ENCODE measurements at regions not wholly inside any gene's neighbourhood (a gene's known extent, or its start where the extent isn't known, plus 50 kb on each side); places are given as distances from the start of the nearest gene placed in this dataset.

DNA sequence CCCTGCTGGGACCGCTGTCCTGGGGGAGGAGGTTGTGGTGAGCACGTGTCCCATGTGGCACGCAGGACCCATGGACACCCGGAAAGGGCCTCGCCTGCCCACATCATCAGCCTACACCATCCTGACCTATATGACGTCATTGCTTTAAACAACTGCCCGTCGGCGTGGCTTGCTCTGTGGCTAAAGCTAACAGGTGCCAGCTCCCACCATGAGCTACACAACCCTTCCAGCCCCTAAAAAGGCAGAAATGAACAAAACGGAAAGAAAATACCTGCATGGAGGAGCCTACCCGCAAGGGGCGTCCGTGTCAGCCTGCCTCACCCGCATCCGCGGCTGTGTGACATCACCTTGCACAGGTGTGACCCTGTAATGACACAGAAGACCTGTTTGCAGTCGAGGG is 481.8 kb downstream of the BRD1 start:
- TF ChIP-seq EP300 (IDR thresholded peaks at IDR 0.05): no peak
- TF ChIP-seq, protein P1, sequence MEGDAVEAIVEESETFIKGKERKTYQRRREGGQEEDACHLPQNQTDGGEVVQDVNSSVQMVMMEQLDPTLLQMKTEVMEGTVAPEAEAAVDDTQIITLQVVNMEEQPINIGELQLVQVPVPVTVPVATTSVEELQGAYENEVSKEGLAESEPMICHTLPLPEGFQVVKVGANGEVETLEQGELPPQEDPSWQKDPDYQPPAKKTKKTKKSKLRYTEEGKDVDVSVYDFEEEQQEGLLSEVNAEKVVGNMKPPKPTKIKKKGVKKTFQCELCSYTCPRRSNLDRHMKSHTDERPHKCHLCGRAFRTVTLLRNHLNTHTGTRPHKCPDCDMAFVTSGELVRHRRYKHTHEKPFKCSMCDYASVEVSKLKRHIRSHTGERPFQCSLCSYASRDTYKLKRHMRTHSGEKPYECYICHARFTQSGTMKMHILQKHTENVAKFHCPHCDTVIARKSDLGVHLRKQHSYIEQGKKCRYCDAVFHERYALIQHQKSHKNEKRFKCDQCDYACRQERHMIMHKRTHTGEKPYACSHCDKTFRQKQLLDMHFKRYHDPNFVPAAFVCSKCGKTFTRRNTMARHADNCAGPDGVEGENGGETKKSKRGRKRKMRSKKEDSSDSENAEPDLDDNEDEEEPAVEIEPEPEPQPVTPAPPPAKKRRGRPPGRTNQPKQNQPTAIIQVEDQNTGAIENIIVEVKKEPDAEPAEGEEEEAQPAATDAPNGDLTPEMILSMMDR (IDR thresholded peaks at IDR 0.05): no peak
